ENCODE measurements at regions not wholly inside any gene's neighbourhood (a gene's known extent, or its start where the extent isn't known, plus 50 kb on each side); places are given as distances from the start of the nearest gene placed in this dataset.

DNA sequence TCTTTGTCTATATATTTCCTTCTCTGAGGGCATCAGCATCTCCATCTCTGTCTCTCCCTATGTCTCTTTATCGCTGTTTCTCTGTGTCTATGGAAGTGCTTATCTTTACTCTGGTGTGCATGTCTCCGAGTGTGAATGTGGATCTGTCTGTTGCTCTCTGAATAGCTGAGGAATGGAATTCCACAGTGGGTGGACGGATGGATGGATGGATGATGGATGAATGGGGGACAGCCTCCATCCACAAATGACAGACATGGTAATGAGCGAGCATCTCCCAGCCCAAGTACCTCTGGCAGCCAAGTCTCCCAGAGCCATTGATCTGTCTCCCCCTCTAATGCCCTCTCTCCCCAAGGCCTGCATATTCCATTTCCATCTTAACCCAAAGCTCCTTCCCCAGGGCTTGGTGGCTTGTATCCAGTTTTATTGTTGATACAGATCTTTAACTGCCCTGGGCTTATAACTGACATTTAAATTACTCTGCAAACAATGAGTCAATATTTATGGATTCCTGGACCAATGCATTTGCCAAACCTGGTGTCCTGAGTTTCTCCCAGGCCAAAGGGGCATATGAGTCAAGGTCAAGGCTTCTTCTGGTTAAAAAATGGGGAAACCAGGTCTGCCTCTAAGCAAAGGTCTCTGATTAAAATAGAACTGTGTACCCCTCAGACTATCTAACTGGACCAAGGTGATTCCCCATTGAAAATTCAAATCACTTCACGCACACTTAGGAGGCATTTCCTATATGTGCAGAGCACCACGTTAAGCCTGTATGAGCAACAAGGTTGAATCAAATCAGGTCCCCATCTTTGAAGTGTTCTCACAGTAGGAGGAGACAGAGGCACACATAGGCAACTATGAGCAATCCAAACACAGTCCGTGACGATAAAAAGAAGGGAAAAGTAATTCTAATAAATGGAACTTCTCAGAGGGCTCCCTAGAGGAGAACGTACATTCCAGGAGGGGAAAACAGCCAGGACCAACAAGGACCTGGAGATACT, 109.9 kb downstream of the TLE3 start:
- Histone ChIP-seq H3K4me2 (ENCODE audit: low read length) (no peak overlapping the region), H3K4me3 (ENCODE audit: low read depth, low read length, poor library complexity, severe bottlenecking) (no peak overlapping the region), H3K9ac (ENCODE audit: low read length) (no peak overlapping the region), H3K4me1 (ENCODE audit: insufficient read depth, low read length, severe bottlenecking) (peaks cover 75% of the 10 kb centered on the region), H3K36me3 (ENCODE audit: insufficient read depth, low read length) (no peaks in the 10 kb centered on the region), H3F3A (ENCODE audit: insufficient read depth, low read length) (no peaks in the 10 kb centered on the region), H3K27me3 (ENCODE audit: insufficient read depth, low read length) (no peaks in the 10 kb centered on the region), H3K9me2 (ENCODE audit: low read depth, low read length) (no peaks in the 10 kb centered on the region), H2AFZ (ENCODE audit: low read length) (no peak overlapping the region), H4K20me1 (ENCODE audit: insufficient read depth, low read length) (no peaks in the 10 kb centered on the region), H3K9me3 (ENCODE audit: low read length) (no peaks in the 10 kb centered on the region), H3K27ac (ENCODE audit: low read depth, low read length, poor library complexity, severe bottlenecking) (no peak overlapping the region), H3K79me2 (ENCODE audit: insufficient read depth, low read length) (no peaks in the 10 kb centered on the region)
- TF ChIP-seq, protein P1, sequence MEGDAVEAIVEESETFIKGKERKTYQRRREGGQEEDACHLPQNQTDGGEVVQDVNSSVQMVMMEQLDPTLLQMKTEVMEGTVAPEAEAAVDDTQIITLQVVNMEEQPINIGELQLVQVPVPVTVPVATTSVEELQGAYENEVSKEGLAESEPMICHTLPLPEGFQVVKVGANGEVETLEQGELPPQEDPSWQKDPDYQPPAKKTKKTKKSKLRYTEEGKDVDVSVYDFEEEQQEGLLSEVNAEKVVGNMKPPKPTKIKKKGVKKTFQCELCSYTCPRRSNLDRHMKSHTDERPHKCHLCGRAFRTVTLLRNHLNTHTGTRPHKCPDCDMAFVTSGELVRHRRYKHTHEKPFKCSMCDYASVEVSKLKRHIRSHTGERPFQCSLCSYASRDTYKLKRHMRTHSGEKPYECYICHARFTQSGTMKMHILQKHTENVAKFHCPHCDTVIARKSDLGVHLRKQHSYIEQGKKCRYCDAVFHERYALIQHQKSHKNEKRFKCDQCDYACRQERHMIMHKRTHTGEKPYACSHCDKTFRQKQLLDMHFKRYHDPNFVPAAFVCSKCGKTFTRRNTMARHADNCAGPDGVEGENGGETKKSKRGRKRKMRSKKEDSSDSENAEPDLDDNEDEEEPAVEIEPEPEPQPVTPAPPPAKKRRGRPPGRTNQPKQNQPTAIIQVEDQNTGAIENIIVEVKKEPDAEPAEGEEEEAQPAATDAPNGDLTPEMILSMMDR (IDR thresholded peaks at IDR 0.05; ENCODE audit: low read length) = no peak
- TF ChIP-seq EZH2 (IDR thresholded peaks at IDR 0.05; ENCODE audit: borderline replicate concordance, low read length) = no peak

DNA sequence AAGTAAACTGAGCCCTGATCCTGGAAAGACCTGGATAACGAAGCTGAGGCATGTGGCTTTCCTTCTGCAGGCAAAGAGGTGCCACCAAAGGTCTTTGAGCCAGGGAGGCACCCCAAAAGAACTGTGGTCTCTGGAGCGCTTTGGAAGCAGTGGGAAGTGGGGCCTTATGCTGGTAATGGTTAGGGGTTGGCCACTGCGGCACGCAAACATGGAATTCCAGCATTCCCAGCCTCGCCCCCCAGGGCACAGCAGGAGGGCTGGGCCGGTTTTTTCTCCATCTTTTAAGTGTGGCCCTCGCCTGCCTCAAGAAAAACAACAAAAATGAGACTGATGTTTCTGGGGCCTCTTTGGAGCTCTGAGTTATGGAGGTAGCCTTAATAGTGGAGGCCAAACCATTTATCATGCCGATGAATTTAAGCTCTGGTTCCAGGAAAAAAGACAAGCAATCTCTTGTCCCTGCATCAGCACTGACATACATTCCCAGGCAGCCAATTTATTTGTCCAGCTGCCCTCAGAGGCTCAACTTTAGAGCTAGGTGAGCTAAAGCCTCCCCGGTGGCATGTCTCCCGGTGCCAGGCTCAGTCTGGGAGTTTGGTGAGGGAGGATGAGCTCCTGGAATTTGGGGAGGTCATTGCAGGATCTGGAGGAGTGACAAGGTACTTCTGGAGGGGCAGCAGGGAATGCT, 109.0 kb downstream of the TLE3 start:
- H3K4me1 ChIP-seq (ENCODE audit: insufficient read depth, low read length, severe bottlenecking) = peaks cover 70% of the 10 kb centered on the region
- no peaks in the 10 kb centered on the region for H3K27me3 ChIP-seq (ENCODE audit: insufficient read depth, low read length)
- H3K4me2 ChIP-seq (ENCODE audit: low read length) = no peak overlapping the region
- H3K27ac ChIP-seq (ENCODE audit: low read depth, low read length, poor library complexity, severe bottlenecking) = peak overlapping the region; percentile 94
- H4K20me1 ChIP-seq (ENCODE audit: insufficient read depth, low read length) = no peaks in the 10 kb centered on the region
- no peak overlapping the region for H3K4me3 ChIP-seq (ENCODE audit: low read depth, low read length, poor library complexity, severe bottlenecking)
- H3K9me3 ChIP-seq (ENCODE audit: low read length) = no peaks in the 10 kb centered on the region
- no peaks in the 10 kb centered on the region for H3F3A ChIP-seq (ENCODE audit: insufficient read depth, low read length)
- no peak overlapping the region for H3K9ac ChIP-seq (ENCODE audit: low read length)
- no peak overlapping the region for H2AFZ ChIP-seq (ENCODE audit: low read length)
- H3K9me2 ChIP-seq (ENCODE audit: low read depth, low read length) = no peaks in the 10 kb centered on the region
- H3K79me2 ChIP-seq (ENCODE audit: insufficient read depth, low read length) = no peaks in the 10 kb centered on the region
- TF ChIP-seq, protein P1 (IDR thresholded peaks at IDR 0.05; ENCODE audit: low read length) = no peak
- no peak for TF ChIP-seq EZH2 (IDR thresholded peaks at IDR 0.05; ENCODE audit: borderline replicate concordance, low read length)
- no peaks in the 10 kb centered on the region for H3K36me3 ChIP-seq (ENCODE audit: insufficient read depth, low read length)

DNA sequence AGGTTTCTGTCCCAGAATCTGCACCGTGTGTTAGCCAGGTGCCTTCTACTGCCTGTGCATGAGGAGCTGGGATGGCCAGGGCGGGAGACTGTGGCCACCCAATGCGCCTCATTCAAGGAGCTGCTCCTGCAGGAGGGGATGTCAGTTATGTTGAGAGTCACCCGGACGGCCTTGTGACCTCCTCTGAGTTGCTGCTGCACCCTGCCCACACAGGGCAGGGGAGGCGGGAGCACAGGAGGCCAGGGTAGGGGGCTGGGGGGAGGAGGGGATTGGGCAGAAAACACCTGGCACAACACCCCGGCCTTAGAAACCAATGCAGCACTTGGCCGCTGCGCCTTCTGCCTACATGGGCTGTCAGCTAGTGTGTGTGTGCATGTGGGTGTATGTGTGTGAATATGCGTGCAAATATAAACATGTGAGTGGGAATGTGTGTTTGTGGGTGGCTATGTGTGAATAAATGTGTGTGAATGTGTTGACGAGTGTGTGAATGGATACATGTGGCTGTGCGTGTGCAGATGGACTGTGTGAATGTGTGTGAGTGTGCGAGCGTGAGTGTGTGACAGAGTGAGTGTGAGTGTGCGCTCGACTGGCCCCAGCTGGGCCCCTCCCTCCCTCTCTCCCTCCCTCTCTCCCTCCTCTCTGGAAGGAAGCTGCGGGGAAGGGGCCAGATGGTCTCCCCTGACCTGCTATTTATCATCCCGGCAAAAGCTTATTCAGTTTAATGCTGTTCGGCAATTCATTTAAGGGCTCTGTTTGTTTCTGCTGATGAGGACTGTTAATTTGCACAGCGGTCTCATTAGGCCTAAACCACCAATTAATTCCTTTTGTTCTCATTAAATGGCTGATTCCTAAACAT, 106.9 kb downstream of the TLE3 start:
- peaks cover 87% of the 10 kb centered on the region for H3K4me1 ChIP-seq (ENCODE audit: insufficient read depth, low read length, severe bottlenecking)
- H3K4me3 ChIP-seq (ENCODE audit: low read depth, low read length, poor library complexity, severe bottlenecking) = peak overlapping the region; percentile 31
- H2AFZ ChIP-seq (ENCODE audit: low read length) = no peak overlapping the region
- peak overlapping the region; percentile 52 for H3K9ac ChIP-seq (ENCODE audit: low read length)
- peak overlapping the region; percentile 61 for H3K4me2 ChIP-seq (ENCODE audit: low read length)
- H3F3A ChIP-seq (ENCODE audit: insufficient read depth, low read length) = no peaks in the 10 kb centered on the region
- H3K36me3 ChIP-seq (ENCODE audit: insufficient read depth, low read length) = no peaks in the 10 kb centered on the region
- H3K9me3 ChIP-seq (ENCODE audit: low read length) = no peaks in the 10 kb centered on the region
- no peaks in the 10 kb centered on the region for H3K9me2 ChIP-seq (ENCODE audit: low read depth, low read length)
- TF ChIP-seq, protein P1 (IDR thresholded peaks at IDR 0.05; ENCODE audit: low read length) = no peak
- no peak for TF ChIP-seq EZH2 (IDR thresholded peaks at IDR 0.05; ENCODE audit: borderline replicate concordance, low read length)
- no peaks in the 10 kb centered on the region for H3K79me2 ChIP-seq (ENCODE audit: insufficient read depth, low read length)
- no peaks in the 10 kb centered on the region for H3K27me3 ChIP-seq (ENCODE audit: insufficient read depth, low read length)
- peak overlapping the region; percentile 94 for H3K27ac ChIP-seq (ENCODE audit: low read depth, low read length, poor library complexity, severe bottlenecking)
- H4K20me1 ChIP-seq (ENCODE audit: insufficient read depth, low read length) = no peaks in the 10 kb centered on the region
